ENCODE measurements at regions not wholly inside any gene's neighbourhood (a gene's known extent, or its start where the extent isn't known, plus 50 kb on each side); places are given as distances from the start of the nearest gene placed in this dataset.

GRCh38 chr5:26439121-26439520 lies 599.3 kb downstream of the CDH9 start:
- no peak for TF ChIP-seq POLR2AphosphoS5 (IDR thresholded peaks at IDR 0.05)
- no peak for TF ChIP-seq CTCF (IDR thresholded peaks at IDR 0.05 in 8 of 11, conservative IDR thresholded peaks at IDR 0.05 in 3 of 11)

Data from spleen (tissue), 7 donors.